WERI-Rb-1 (cell line): ENCODE measurements at regions not wholly inside any gene's neighbourhood (a gene's known extent, or its start where the extent isn't known, plus 50 kb on each side); places are given as distances from the start of the nearest gene placed in this dataset.

ENCODE experiments used
- DNase-seq: peaks from one replicate; pipeline ENCODE4 v3.0.0-alpha.2; 2020
- H3K27ac ChIP-seq: fragments of 250-450 bp; sonication (Bioruptor Pico); 2 replicates; pipeline ENCODE4 v1.5.1; 2020; ENCODE audit warnings: mild to moderate bottlenecking, moderate library complexity
- H3K27me3 ChIP-seq: fragments of 250-450 bp; sonication (Bioruptor Pico); 2 replicates; pipeline ENCODE4 v1.5.1; 2021; ENCODE audit warnings: mild to moderate bottlenecking, low read depth, moderate library complexity; ENCODE audit not compliant: insufficient read depth, severe bottlenecking
- H3K36me3 ChIP-seq: fragments of 250-450 bp; sonication (Bioruptor Pico); 2 replicates; pipeline ENCODE4 v1.5.1; 2020; ENCODE audit warnings: mild to moderate bottlenecking, moderate library complexity
- H3K4me3 ChIP-seq: 2 replicates; pipeline ENCODE4 v1.5.1; 2011; ENCODE audit warnings: low read depth, mild to moderate bottlenecking, control low read depth, low read length
- H3K9me3 ChIP-seq: fragments of 250-450 bp; sonication (Bioruptor Pico); 2 replicates; pipeline ENCODE4 v1.5.1; 2021; ENCODE audit warnings: mild to moderate bottlenecking, moderate library complexity; ENCODE audit not compliant: severe bottlenecking
- TF ChIP-seq, protein P1 (sequence below): IDR thresholded peaks from 2 replicates; pipeline ENCODE4 v1.5.1; 2011; ENCODE audit warnings: low read depth, mild to moderate bottlenecking, control low read depth, inconsistent platforms, low read length

DNA sequence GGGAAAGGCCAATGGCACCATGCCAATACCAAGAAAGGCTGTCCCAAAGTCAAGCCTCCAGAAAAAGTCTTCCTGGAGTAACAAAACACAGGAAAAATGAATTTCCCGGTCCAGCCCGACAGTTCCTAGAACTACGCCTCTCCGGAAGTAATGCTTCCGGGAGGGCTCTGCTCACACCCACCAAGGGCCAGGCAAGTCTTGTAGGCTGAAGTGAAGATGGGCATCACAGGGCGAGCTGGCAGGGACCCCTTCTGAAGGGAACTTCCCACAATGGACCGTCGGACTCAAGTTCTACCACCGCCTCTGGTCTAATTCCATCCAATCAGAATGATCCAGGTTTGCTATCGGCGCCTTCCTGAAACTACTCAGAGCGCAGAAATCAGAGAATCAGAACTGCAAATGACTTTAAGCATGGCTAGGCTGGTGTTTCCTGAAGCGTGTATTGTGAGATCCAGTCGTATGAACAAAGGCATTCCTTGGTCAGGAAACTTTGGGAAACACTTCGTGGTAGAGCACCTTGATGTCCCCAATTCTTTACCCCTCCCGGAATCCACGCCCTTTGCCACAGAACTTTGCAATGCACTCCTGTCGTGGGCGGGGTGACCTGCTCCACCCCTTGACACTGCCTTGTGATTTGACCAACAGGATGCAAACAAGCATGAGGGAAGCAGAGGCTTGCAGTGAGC is 127.8 kb downstream of the BCOR start:
- TF ChIP-seq, protein P1, sequence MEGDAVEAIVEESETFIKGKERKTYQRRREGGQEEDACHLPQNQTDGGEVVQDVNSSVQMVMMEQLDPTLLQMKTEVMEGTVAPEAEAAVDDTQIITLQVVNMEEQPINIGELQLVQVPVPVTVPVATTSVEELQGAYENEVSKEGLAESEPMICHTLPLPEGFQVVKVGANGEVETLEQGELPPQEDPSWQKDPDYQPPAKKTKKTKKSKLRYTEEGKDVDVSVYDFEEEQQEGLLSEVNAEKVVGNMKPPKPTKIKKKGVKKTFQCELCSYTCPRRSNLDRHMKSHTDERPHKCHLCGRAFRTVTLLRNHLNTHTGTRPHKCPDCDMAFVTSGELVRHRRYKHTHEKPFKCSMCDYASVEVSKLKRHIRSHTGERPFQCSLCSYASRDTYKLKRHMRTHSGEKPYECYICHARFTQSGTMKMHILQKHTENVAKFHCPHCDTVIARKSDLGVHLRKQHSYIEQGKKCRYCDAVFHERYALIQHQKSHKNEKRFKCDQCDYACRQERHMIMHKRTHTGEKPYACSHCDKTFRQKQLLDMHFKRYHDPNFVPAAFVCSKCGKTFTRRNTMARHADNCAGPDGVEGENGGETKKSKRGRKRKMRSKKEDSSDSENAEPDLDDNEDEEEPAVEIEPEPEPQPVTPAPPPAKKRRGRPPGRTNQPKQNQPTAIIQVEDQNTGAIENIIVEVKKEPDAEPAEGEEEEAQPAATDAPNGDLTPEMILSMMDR = no peak
- H3K4me3 ChIP-seq = no peak overlapping the region
- no peak for DNase-seq
- no peak overlapping the region for H3K27ac ChIP-seq
- no peaks in the 10 kb centered on the region for H3K36me3 ChIP-seq
- no peaks in the 10 kb centered on the region for H3K27me3 ChIP-seq
- H3K9me3 ChIP-seq = peaks cover 10% of the 10 kb centered on the region

DNA sequence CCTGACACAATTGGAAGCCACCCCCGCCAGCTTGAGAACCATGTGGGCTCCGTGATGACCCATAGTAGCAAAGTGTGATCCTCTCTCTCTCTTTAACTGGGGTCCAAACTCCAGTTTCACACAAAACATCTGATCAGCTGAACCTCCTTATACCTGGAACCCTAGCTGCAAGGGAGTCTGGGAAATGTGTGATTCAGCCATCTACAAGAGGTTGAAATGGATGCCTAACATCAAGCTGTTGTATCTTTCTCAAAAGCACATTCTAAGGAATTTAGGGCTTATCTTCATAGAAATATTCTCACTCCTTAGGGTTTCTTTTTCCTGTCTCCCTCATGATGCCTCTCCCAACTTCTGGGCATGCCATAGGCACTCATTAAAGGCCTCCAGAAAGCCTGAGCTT is 126.0 kb downstream of the BCOR start:
- no peak for DNase-seq
- TF ChIP-seq, protein P1 = no peak
- Histone ChIP-seq H3K9me3 (peaks cover 10% of the 10 kb centered on the region), H3K36me3 (no peaks in the 10 kb centered on the region), H3K27me3 (no peaks in the 10 kb centered on the region), H3K27ac (no peak overlapping the region), H3K4me3 (no peak overlapping the region)

DNA sequence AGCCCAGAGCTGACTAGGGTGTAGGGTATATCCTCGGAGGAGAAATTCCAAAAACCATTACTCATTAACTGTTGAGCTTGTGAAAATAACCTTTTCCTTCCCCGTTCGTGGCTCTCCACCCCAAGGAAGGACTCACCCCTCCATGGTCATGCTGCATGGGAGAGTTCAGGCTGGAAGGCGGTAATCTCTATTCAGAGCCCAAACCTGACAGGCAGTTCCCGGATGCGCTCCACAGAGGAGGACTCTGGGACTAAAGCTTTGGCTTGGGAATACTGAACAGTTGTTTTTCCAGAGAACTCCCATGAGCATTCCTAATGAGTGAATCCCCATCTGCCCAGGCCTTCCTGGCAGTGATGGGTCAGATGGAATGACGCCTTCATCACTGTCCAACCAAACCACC is 125.4 kb downstream of the BCOR start:
- Histone ChIP-seq H3K4me3 (no peak overlapping the region), H3K36me3 (no peaks in the 10 kb centered on the region), H3K27me3 (no peaks in the 10 kb centered on the region), H3K9me3 (peaks cover 10% of the 10 kb centered on the region), H3K27ac (no peak overlapping the region)
- no peak for DNase-seq
- TF ChIP-seq, protein P1 = no peak

DNA sequence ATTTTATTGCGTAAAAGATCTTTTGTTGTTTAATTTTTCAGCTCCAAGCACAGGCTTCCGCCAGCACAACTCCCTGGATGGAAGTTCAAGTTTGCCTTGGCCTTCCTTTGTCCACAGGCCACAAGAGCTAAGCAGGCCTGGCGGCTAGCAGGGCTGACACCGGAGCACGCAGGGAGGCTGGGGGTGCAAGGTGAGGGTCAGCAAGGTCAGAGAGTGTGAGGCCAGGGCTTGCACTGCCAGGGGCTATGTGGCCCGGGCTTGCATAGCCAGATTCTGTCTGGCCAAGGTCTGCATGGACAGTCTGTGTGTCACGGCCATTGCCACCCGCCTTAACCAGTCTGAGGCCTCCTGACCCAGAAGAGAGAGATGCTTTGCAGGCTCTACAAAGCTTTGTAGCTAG is 123.9 kb downstream of the BCOR start:
- Histone ChIP-seq H3K27ac (no peak overlapping the region), H3K4me3 (no peak overlapping the region), H3K27me3 (no peaks in the 10 kb centered on the region), H3K36me3 (no peaks in the 10 kb centered on the region), H3K9me3 (peaks cover 10% of the 10 kb centered on the region)
- TF ChIP-seq, protein P1 = no peak
- DNase-seq = no peak

DNA sequence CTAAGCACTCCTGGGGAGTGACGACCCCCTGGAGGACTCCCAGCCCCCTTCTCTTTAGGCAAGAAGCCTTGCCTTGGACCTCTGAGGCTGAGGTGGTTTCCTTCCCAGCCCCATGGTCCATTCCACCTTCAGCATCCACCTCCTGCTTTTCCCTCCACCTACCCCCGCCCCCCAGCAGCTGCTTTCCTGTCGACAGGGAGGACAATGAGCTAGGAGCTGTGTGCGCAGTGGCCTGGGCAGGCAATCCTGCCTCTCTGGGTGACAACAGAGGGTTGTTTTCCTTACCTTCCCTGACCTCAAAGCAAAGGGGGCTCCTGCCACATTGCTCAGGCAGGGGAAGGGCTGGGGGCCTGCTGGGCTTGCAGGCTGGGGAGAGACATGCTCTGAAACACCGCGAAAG is 123.5 kb downstream of the BCOR start:
- TF ChIP-seq, protein P1 = no peak
- peak; percentile 35 for DNase-seq

More for the DNA sequence above, 123.5 kb downstream of the BCOR start:
- no peaks in the 10 kb centered on the region for H3K36me3 ChIP-seq
- H3K9me3 ChIP-seq = peaks cover 10% of the 10 kb centered on the region
- no peaks in the 10 kb centered on the region for H3K27me3 ChIP-seq
- H3K4me3 ChIP-seq = no peak overlapping the region
- no peak overlapping the region for H3K27ac ChIP-seq
